Ovary (tissue), 7 donors: ENCODE measurements at regions not wholly inside any gene's neighbourhood (a gene's known extent, or its start where the extent isn't known, plus 50 kb on each side); places are given as distances from the start of the nearest gene placed in this dataset.

ENCODE experiments used
- DNase-seq, 5 donors: peaks; one replicate each; pipeline ENCODE4 v3.0.0-alpha.2; 2019 to 2020
- H3K27ac ChIP-seq, 2 donors: fragments of 200-600 bp; one replicate each; pipeline versions ENCODE4 v1.5.1 to v1.8.0; 2019 to 2022
- H3K27me3 ChIP-seq: fragments of 200-600 bp; one replicate; pipeline ENCODE4 v1.8.0; 2022
- H3K36me3 ChIP-seq: fragments of 200-600 bp; sonication (generic); one replicate; pipeline ENCODE4 v1.5.1; 2019
- H3K4me1 ChIP-seq: one replicate; pipeline ENCODE4 v1.8.1; 2013; ENCODE audit warnings: mild to moderate bottlenecking, moderate library complexity; ENCODE audit not compliant: insufficient read depth
- H3K4me3 ChIP-seq: fragments of 200-600 bp; sonication (generic); one replicate; pipeline ENCODE4 v1.5.1; 2017
- H3K9me3 ChIP-seq, 2 donors: fragments of 200-600 bp in 1 of 2; sonication (generic) in 1 of 2; one replicate each; pipeline versions ENCODE4 v1.5.1 to v1.8.1; 2013 to 2019; ENCODE audit warnings: mild to moderate bottlenecking in 1 of 2, moderate library complexity in 1 of 2
- EP300 ChIP-seq: sonication (generic); formaldehyde crosslinking; IDR thresholded peaks from one replicate; pipeline ENCODE4 v1.6.1; 2017; ENCODE audit warnings: antibody characterized with exemption
- POLR2A ChIP-seq: fragments of 450-650 bp; IDR thresholded peaks from one replicate; pipeline ENCODE4 v1.6.1; 2017; ENCODE audit warnings: antibody characterized with exemption, mild to moderate bottlenecking, moderate library complexity
- WGBS, 3 donors: extraction: QIAGEN DNeasy Blood & Tissue Kit in 1 of 3; methylation state at CpG; one replicate each; pipeline versions ENCODE4 v1.1.5 to v1.1.7; 2013 to 2017; 5-methylcytosine and 5-hydroxymethylcytosine counted together
- intact Hi-C, 4 donors: fragments of 100-400 bp; cut with DNase I; formaldehyde crosslinking; loops; one replicate each; pipeline versions ENCODE4 v1.11.0 to v1.15.1; 2022 to 2023
- TF ChIP-seq, protein P1 (sequence below), 3 donors: fragments of 450-650 bp in 2 of 3; fragments of 200-600 bp in 1 of 3; IDR thresholded peaks; one replicate each; pipeline versions ENCODE4 v1.5.1 to v1.8.0; 2016 to 2022; ENCODE audit warnings: antibody characterized with exemption in 3 of 3, mild to moderate bottlenecking in 1 of 3
- donor health status: DM: no; HTN: no; CAD: no; lungs with moderate emphysema.
- donor health status: DM: no; HTN: no; CAD: no.
- donor health status: Bipolar disorder and iron deficiency.
- donor health status: DM: no; HTN: no; CAD: no.
- donor health status: DM: yes; HTN: yes; CAD: no.

GRCh38 chr3:70488131-70488530, 175.7 kb upstream of the MDFIC2 start:
- no peak for DNase-seq
- Histone ChIP-seq H3K27ac (no peak overlapping the region), H3K4me3 (no peak overlapping the region), H3K27me3 (no peaks in the 10 kb centered on the region), H3K9me3 (no peaks in the 10 kb centered on the region), H3K36me3 (no peaks in the 10 kb centered on the region), H3K4me1 (no peaks in the 10 kb centered on the region)
- WGBS, 3 donors = 75 to 83% (median 82%) methylated on average over 5 of the region's 5 CpGs
- intact Hi-C loops = no loop called here
- TF ChIP-seq, protein P1, sequence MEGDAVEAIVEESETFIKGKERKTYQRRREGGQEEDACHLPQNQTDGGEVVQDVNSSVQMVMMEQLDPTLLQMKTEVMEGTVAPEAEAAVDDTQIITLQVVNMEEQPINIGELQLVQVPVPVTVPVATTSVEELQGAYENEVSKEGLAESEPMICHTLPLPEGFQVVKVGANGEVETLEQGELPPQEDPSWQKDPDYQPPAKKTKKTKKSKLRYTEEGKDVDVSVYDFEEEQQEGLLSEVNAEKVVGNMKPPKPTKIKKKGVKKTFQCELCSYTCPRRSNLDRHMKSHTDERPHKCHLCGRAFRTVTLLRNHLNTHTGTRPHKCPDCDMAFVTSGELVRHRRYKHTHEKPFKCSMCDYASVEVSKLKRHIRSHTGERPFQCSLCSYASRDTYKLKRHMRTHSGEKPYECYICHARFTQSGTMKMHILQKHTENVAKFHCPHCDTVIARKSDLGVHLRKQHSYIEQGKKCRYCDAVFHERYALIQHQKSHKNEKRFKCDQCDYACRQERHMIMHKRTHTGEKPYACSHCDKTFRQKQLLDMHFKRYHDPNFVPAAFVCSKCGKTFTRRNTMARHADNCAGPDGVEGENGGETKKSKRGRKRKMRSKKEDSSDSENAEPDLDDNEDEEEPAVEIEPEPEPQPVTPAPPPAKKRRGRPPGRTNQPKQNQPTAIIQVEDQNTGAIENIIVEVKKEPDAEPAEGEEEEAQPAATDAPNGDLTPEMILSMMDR (IDR thresholded peaks at IDR 0.05) = no peak
- no peak for TF ChIP-seq EP300
- TF ChIP-seq POLR2A = no peak

GRCh38 chr3:70486414-70487017, 174.1 kb upstream of the MDFIC2 start:
- H3K9me3 ChIP-seq = no peaks in the 10 kb centered on the region
- no peaks in the 10 kb centered on the region for H3K36me3 ChIP-seq
- no peak overlapping the region for H3K4me3 ChIP-seq
- TF ChIP-seq EP300 = no peak
- no peak for TF ChIP-seq POLR2A
- TF ChIP-seq, protein P1 (IDR thresholded peaks at IDR 0.05) = no peak
- intact Hi-C loops = no loop called here
- 82 to 84% (median 83%) methylated on average over 2 of the region's 2 CpGs for WGBS, 3 donors
- no peaks in the 10 kb centered on the region for H3K27me3 ChIP-seq
- no peaks in the 10 kb centered on the region for H3K4me1 ChIP-seq
- DNase-seq = no peak
- H3K27ac ChIP-seq = no peak overlapping the region

DNA sequence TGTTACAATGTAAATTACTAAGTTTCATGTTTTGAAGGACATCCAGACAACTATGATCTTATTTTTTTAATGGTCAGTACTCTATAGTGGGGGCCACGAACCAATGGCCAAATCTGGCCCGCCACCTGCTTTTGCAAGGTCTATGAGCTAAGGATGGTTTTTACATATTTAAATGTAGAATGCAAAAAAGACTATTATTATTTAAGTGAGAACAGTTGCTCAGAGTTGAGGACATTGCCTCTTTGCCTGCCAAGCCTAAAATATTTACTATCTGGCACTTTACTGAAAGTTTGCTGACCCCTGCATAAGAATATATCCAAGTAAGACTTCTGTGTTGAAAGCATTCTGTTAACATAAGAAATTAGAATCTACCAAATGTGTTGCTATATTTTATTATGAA, 163.7 kb upstream of the MDFIC2 start:
- DNase-seq = no peak
- H3K4me3 ChIP-seq = no peak overlapping the region
- 85 to 89% (median 86%) methylated on average over 2 of the region's 2 CpGs for WGBS, 3 donors

GRCh38 chr3:70471464-70472342, 159.3 kb upstream of the MDFIC2 start:
- no peaks in the 10 kb centered on the region for H3K36me3 ChIP-seq
- H3K4me3 ChIP-seq = no peak overlapping the region
- TF ChIP-seq EP300 (no peak), POLR2A (no peak)
- TF ChIP-seq, protein P1 (IDR thresholded peaks at IDR 0.05) = no peak
- H3K27me3 ChIP-seq = no peaks in the 10 kb centered on the region
- H3K4me1 ChIP-seq = no peaks in the 10 kb centered on the region
- no peaks in the 10 kb centered on the region for H3K9me3 ChIP-seq
- intact Hi-C loops = no loop called here
- WGBS, 3 donors = 75 to 86% (median 85%) methylated on average over 4 of the region's 4 CpGs
- no peak for DNase-seq
- H3K27ac ChIP-seq = no peak overlapping the region

More for the DNA sequence above, 163.7 kb upstream of the MDFIC2 start:
- TF ChIP-seq POLR2A (no peak), EP300 (no peak)
- TF ChIP-seq, protein P1 (IDR thresholded peaks at IDR 0.05) = no peak
- no peaks in the 10 kb centered on the region for H3K9me3 ChIP-seq
- no peak overlapping the region for H3K27ac ChIP-seq
- no peaks in the 10 kb centered on the region for H3K36me3 ChIP-seq
- intact Hi-C loops = no loop called here
- H3K4me1 ChIP-seq = no peaks in the 10 kb centered on the region
- no peaks in the 10 kb centered on the region for H3K27me3 ChIP-seq
